CD4-positive, alpha-beta T cell treated with Interleukin-4 for 1 hour (primary cell): ENCODE measurements at regions not wholly inside any gene's neighbourhood (a gene's known extent, or its start where the extent isn't known, plus 50 kb on each side); places are given as distances from the start of the nearest gene placed in this dataset.
"Not testable (repeated sequence)": the region's sequence is repeated elsewhere in the genome, so short reads cannot be mapped to it uniquely, and the experiment has no call there.

ENCODE experiments used
- DNase-seq, 2 donors: peaks; one replicate each; pipeline ENCODE4 v3.0.0-alpha.2; 2020 to 2022

GRCh38 chr1:37166005-37166404 lies 131.7 kb upstream of the GRIK3 start:
- DNase-seq = no peak

- no peak for DNase-seq
Observed at GRCh38 chr1:37167479-37167878, 133.2 kb upstream of the GRIK3 start.

DNA sequence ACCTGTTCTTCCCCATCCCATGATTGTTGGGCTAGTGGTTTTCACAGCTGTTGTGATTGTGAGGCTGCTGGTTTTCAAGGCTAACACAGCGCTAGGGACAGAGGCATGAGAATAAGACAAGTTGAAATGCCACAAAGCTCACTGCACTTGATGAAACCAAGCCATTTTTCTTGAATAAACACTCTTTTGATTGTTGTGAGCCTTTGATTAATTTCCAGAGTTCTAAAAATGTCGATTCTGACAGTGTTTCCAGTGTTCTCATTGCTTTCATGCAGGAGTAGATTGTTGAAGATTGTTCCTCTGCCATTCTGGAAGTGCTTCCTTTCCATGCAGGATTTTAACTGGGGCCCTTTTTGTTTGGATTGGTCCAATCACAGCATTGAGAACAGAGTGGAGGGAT lies 134.9 kb upstream of the GRIK3 start:
- DNase-seq = no peak

DNA sequence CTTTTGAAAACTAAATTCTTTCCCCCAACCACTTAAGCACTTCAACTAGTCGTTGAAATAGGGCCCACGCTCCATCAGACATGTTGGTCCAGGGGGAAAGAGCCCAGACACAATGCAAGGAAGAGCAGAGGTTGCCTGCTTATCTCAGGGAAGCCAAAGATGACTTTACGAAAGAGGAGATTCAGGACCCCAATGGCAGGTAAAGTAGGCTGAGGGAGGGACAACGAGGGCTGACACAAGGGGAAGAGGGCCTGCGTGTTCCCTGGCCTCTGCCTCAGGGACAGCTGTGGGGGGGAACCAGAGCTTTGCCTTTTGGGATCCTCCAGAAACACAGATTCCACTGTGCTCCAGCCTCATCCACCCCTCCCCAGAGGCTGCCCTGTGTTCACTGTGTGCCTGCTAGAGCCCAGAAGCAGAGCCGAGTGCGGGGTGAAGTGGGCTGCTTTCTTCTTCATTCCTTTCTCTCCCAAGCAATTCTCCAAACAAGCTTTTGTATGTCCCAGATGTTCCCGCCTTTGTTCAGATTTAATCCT lies 135.5 kb upstream of the GRIK3 start:
- DNase-seq = no peak

DNA sequence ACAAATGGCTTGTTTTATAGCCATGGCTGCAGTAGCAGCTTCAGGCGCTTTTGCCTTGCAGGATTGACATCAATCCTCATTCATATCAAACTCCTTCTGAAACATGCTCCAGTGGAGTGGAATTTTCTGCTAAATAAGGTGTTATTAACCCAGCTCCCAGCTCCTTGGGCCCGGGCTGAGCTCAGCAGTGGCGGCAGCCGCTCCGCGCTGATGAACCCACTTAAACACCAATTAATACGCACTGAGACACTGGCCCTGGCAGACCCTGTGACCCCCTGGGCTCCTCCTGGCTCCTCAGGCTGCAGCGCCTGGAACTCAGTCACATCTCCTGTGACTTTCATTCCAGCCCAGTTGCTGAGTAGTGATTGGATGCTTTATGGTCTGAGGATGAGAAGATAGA lies 137.4 kb upstream of the GRIK3 start:
- no peak for DNase-seq

DNA sequence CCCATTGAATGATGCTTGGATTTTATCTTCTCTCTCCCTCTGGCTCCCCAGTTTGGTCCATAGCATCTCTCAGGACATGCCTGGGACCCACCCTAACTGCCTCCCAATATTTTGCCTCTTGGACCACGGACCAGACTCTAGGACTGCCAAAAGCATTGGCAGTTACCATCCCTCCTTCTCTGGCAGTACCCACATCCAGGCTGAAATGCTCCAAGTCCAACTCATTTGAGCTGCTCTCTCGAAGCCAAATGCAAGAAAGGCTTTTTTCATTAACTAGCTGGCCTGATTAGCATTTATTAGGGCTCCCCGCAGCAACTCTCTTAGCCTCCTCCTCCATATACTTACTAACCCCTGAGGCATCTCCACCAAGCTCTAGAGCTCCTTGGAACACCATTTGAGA lies 140.0 kb upstream of the GRIK3 start:
- no peak for DNase-seq

DNA sequence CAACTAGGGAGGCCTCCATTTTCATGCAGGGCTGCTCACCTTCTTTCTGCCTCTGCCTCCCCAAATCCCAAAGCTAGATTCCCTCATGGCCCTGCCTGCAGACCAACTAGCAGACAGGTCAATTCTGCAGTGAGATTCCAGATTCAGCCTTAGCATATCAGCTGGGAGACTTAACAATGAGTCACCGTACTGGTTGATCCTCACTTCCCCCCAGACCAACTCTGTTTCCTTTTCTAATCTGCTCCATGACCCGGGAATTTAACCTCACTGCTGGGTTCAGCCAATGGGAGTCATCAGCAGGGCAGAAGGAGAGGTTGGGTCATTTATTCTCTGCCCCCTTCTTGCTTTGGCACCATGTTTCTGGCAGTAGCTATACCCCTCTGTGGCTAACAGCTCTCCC lies 140.6 kb upstream of the GRIK3 start:
- no peak for DNase-seq

DNA sequence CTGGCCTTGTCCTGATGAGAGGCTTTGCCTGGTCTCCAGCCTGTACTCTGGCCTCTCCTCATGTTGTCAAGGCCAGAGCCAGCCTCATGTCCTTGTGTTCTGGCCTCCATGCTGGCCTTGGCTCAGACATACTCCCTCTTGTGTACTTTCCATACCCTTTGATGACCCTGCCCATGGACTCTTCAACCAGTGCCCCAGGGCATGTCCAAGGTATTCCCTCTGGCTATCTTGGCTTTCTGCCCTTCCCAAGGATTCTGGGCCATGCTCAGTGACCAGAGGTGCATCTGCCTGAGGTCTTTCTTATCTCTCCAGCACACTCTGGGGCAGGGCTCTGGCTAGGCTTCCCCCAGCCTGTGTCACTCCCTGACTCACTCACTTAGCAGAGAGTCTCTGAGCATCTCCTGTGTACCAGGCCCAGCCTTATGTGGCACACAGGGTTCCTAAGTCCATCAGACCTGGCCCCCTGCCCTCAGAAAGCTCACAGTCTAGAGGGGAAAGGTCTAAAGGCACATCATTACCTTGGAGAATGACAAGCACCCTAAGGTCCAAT lies 141.4 kb upstream of the GRIK3 start:
- DNase-seq = no peak

DNA sequence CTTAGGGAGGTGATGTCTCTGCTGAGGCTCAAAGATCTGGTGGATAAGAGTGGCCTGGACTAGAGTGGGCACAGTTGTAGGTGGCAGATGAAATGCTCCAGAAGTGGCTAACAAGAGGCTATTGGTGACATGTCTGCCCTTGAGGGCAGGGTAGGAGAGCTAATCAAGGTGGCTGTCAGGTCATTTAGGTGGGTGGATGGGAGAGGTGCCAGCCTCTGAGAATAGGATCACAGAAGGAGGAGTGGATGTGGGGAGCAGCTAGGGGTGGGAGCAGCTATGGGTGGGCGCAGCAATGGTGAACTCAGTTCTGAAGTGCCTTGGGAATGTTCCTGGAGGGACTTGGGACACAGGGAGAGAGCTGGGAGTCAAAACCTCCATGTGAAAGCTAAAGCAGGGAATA lies 142.0 kb upstream of the GRIK3 start:
- no peak for DNase-seq

DNA sequence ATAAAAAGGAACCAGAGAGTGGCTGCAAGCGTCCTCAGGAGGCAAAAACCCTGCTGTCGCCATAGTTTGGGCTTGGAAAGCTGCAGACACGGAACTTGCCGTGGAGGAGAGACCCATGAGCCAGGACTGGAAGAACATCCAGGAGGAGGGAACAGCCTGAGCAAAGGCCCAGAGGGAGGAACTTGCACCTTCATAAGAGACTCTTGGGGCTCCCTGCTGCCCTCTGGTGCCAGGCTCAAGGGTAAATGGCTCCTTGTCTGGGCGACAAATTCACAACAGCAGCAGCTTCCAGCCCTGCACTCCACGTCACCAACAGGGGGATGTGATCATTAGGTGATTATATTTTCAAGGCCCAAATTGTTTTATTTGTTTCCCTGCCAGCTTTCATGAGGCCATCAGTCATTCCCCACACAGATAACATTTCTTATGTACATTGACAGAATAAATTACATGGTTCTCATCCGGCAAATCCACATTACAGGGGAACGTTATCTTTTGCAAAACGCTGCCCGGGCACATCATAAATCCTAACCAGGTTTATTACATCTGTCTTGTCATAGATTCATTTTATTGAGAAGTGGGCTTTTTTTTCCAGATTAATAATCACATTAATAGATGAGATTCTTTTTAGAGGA lies 143.0 kb upstream of the GRIK3 start:
- no peak for DNase-seq

- DNase-seq = no peak
Observed at GRCh38 chr1:37181425-37181824, 147.1 kb upstream of the GRIK3 start.

GRCh38 chr1:37184789-37185188 lies 150.5 kb upstream of the GRIK3 start:
- no peak for DNase-seq

GRCh38 chr1:37186246-37186756 lies 152.0 kb upstream of the GRIK3 start:
- no peak for DNase-seq

DNA sequence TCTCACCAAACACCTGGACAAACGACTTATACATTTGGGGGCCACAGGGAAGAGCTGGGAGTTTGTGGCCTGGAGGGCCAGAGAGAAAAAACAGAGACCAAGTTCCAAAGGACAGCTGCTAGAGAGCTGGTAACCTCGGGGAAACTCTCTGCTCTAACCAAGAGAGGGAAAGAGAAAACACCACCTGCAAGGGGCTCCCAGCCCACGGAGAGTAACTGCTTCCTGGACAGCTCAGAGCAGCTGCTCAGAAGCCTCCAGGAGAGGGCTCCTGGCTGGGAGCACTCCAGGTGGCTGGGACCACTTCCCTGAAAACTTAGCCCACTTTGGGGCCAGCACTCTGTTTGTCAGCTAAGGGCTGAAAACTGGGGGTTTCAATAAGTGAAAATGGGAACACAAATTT lies 154.8 kb upstream of the GRIK3 start:
- DNase-seq = no peak

- DNase-seq = no peak
Observed at GRCh38 chr1:37197411-37197810, 163.1 kb upstream of the GRIK3 start.

DNA sequence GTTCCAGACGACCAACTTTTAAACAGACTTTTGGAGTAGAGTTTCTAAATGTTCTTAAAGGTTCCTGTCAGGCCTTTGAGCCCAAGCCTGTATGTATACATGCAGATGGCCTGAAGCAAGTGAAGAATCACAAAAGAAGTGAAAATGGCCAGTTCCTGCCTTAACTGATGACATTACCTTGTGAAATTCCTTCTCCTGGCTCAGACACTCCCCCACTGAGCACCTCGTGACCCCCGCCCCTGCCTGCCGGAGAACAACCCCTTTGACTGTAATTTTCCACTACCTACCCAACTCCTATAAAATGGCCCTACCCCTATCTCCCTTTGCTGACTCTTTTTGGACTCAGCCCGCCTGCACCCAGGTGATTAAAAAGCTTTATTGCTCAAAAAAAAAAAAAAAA lies 180.0 kb upstream of the GRIK3 start:
- DNase-seq = not testable (repeated sequence)

- DNase-seq = no peak
Observed at GRCh38 chr1:37233606-37234005, 199.3 kb upstream of the GRIK3 start.

GRCh38 chr1:37234941-37235418 lies 200.7 kb upstream of the GRIK3 start:
- no peak for DNase-seq

DNA sequence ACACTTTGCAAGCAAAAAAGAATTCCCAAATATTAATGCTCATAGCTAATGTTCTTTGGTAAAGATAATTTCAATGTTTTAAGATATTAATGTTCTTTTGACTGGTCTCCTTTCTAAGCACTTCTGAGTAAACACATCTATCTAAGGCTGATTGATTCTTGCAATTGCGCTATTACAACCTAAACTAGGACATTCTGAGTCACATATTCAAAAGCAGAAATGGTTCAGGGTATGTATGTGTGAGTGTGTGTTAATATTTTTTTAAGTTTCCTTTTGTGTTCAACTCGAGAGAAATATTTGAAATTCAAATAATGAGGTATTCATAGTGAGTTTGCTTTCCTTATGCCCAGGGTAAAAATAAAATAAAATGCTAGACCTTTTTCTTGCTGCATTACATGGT lies 203.6 kb upstream of the GRIK3 start:
- no peak for DNase-seq

DNA sequence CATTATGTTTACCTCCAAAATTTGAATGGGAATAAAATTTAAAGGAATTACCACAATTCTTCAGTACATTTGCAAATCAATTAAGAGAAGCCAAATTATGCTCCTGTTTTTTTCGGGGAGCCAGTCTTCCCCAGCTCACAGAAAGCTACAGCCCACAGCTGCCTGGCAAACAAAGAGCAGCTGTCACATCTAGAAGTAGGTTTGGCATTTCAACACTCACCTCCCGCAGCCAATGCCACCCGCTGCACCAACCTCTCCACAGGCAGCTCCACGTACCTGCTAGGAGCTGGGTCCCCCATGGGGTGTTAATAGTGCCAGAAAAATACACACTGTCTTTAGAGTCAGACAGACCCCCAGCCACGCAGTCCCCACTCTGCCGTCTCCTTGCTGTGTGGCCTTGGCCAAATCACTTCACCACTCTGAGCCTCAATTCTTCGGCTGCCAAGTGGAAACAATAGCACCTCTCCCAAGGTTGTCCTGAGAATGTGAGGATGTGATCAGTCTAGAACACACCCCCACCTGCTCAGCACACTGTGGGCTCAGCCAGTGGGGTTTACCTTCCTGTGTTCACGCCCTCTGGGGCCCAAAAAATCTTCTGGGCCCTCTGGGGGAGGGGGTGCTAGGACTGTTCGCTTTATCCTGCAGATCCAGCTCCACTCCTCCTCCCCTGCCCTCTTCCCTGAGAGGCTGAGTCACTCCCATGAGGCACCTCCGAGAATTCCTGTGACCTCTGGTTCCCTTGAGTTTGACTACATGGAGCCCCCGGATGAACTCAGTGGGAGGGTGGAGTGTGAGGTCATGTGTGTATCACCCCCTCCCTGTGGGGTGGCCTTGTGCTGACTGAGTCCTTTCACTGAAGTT lies 204.3 kb upstream of the GRIK3 start:
- DNase-seq = no peak

- DNase-seq = no peak
Observed at GRCh38 chr1:37239225-37239740, 205.0 kb upstream of the GRIK3 start.

DNA sequence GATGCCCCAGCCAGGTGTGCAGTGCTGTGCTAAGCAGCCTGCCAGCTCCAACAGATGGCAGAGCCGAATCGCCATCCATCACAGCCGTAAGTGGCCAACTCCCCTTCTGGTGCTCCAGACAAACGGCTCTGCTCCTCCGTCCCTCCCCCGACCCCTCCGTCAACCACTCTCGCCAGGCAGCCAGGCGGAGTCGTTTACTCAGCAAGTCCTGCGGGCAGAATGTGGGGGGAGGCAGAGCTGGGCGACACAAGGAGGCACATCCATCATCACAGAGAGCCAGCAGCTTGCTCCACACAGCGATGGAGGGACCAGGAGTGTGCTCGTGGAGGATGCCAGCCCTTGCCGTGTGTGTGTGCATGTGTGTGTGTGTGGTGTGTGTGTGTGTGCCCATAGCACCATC lies 206.6 kb upstream of the GRIK3 start:
- DNase-seq = no peak

- DNase-seq = no peak
Observed at GRCh38 chr1:37242501-37242900, 208.2 kb upstream of the GRIK3 start.
